ENCODE measurements at regions not wholly inside any gene's neighbourhood (a gene's known extent, or its start where the extent isn't known, plus 50 kb on each side); places are given as distances from the start of the nearest gene placed in this dataset.

GRCh38 chr1:223490256-223490655 is 97.0 kb downstream of the CCDC185 start:
- no peak overlapping the region for H3K27ac ChIP-seq (ENCODE audit: insufficient read depth, low read length)
- H3K4me2 ChIP-seq (ENCODE audit: extremely low read depth, insufficient read depth, low read length): no peak overlapping the region
- H3K4me3 ChIP-seq (replicated peaks in 1 of 4; ENCODE audit: control extremely low read depth in 1 of 4, insufficient read depth in 1 of 4, low read depth in 3 of 4, low read length in 4 of 4): no peak overlapping the region
- no peaks in the 10 kb centered on the region for H4K20me1 ChIP-seq (ENCODE audit: control insufficient read depth, extremely low read depth, insufficient read depth, low read length)
- H3K79me2 ChIP-seq (ENCODE audit: control insufficient read depth, insufficient read depth, low read length): no peaks in the 10 kb centered on the region
- H3K36me3 ChIP-seq (ENCODE audit: control insufficient read depth, insufficient read depth, low read length): no peaks in the 10 kb centered on the region
- peaks cover 8% of the 10 kb centered on the region for H3K27me3 ChIP-seq (ENCODE audit: control insufficient read depth, insufficient read depth, low read length)
- no peaks in the 10 kb centered on the region for H3K9me3 ChIP-seq (ENCODE audit: control insufficient read depth, insufficient read depth, low read depth, low read length)
- no peak for DNase-seq (ENCODE audit: low read depth in 2 of 2)
- H3K9ac ChIP-seq (ENCODE audit: insufficient read depth, low read length): no peak overlapping the region
- no peak overlapping the region for H2AFZ ChIP-seq (ENCODE audit: low read length)
- no peaks in the 10 kb centered on the region for H3K4me1 ChIP-seq (ENCODE audit: control insufficient read depth, extremely low read depth, insufficient read depth, low read length)
- TF ChIP-seq, protein P1, sequence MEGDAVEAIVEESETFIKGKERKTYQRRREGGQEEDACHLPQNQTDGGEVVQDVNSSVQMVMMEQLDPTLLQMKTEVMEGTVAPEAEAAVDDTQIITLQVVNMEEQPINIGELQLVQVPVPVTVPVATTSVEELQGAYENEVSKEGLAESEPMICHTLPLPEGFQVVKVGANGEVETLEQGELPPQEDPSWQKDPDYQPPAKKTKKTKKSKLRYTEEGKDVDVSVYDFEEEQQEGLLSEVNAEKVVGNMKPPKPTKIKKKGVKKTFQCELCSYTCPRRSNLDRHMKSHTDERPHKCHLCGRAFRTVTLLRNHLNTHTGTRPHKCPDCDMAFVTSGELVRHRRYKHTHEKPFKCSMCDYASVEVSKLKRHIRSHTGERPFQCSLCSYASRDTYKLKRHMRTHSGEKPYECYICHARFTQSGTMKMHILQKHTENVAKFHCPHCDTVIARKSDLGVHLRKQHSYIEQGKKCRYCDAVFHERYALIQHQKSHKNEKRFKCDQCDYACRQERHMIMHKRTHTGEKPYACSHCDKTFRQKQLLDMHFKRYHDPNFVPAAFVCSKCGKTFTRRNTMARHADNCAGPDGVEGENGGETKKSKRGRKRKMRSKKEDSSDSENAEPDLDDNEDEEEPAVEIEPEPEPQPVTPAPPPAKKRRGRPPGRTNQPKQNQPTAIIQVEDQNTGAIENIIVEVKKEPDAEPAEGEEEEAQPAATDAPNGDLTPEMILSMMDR (conservative IDR thresholded peaks at IDR 0.05 in 1 of 2, IDR thresholded peaks at IDR 0.05 in 1 of 2; ENCODE audit: low read depth in 1 of 2, low read length in 2 of 2): no peak
- TF ChIP-seq EZH2 (IDR thresholded peaks at IDR 0.05; ENCODE audit: low read length, missing control alignments): no peak

Data from fibroblast of lung (primary cell).